Tibial nerve (tissue), 4 donors: ENCODE measurements at regions not wholly inside any gene's neighbourhood (a gene's known extent, or its start where the extent isn't known, plus 50 kb on each side); places are given as distances from the start of the nearest gene placed in this dataset.

Experiments
- CTCF ChIP-seq, 5 experiments: fragments of 200-600 bp in 3 of 5; fragments of 450-650 bp in 2 of 5; sonication (generic) in 3 of 5; IDR thresholded peaks; one replicate each; pipeline ENCODE4 v1.5.1; 2016 to 2019; ENCODE audit warnings: antibody characterized with exemption in 5 of 5, mild to moderate bottlenecking in 3 of 5, moderate library complexity in 2 of 5
- EP300 ChIP-seq, 2 donors: sonication (generic); formaldehyde crosslinking; IDR thresholded peaks; one replicate each; pipeline ENCODE4 v1.6.1; 2017; ENCODE audit warnings: antibody characterized with exemption in 2 of 2, mild to moderate bottlenecking in 1 of 2
- POLR2A ChIP-seq, 2 donors: fragments of 450-650 bp; IDR thresholded peaks; one replicate each; pipeline ENCODE4 v1.6.1; 2017; ENCODE audit warnings: antibody characterized with exemption in 2 of 2, mild to moderate bottlenecking in 2 of 2, moderate library complexity in 2 of 2

DNA sequence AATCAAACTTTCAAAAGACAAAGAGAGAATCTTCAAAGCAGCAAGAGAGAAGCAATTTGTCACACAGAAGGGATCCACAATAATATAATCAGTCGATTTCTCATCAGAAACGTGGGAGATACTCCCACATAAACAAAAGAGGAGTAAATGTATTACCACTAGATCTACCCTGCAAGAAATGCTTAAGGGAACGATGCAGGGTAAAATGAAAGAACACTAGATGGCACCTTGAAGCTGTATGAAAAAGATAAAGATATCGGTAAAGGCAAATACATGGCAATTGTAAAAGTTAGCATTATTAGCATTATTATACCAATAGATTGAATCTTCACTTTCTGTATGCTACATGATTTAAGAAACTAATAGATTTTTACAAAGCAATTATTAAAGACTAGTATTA, 677.0 kb downstream of the SUCLG1 start:
- no peak for TF ChIP-seq CTCF (IDR thresholded peaks at IDR 0.05)
- no peak for TF ChIP-seq POLR2A (IDR thresholded peaks at IDR 0.05)
- TF ChIP-seq EP300 (IDR thresholded peaks at IDR 0.05) = no peak
